ENCODE measurements at regions not wholly inside any gene's neighbourhood (a gene's known extent, or its start where the extent isn't known, plus 50 kb on each side); places are given as distances from the start of the nearest gene placed in this dataset.
"Not testable (repeated sequence)": the region's sequence is repeated elsewhere in the genome, so short reads cannot be mapped to it uniquely, and the experiment has no call there.

GRCh38 chr22:26767351-26768155 lies 110.2 kb downstream of the MIAT start:
- H3K4me3 ChIP-seq (replicated peaks; ENCODE audit: low read depth, low read length): no peak overlapping the region
- no peak for DNase-seq (ENCODE audit: extremely low read depth, insufficient read length)
- no peaks in the 10 kb centered on the region for H3K36me3 ChIP-seq (ENCODE audit: control insufficient read depth, insufficient read depth, low read length)
- no peaks in the 10 kb centered on the region for H3K27me3 ChIP-seq (replicated peaks; ENCODE audit: control insufficient read depth, insufficient read depth, low read length)
- TF ChIP-seq CTCF (IDR thresholded peaks at IDR 0.05; ENCODE audit: insufficient read depth, low read length, poor library complexity, severe bottlenecking): no peak

- Histone ChIP-seq H3K4me3 (replicated peaks; ENCODE audit: low read depth, low read length) (no peak overlapping the region), H3K27me3 (replicated peaks; ENCODE audit: control insufficient read depth, insufficient read depth, low read length) (no peaks in the 10 kb centered on the region), H3K36me3 (ENCODE audit: control insufficient read depth, insufficient read depth, low read length) (no peaks in the 10 kb centered on the region)
- TF ChIP-seq CTCF (IDR thresholded peaks at IDR 0.05; ENCODE audit: insufficient read depth, low read length, poor library complexity, severe bottlenecking): no peak
- no peak for DNase-seq (ENCODE audit: extremely low read depth, insufficient read length)
Observed at GRCh38 chr22:26768156-26768515, 110.7 kb downstream of the MIAT start.

GRCh38 chr22:26768952-26769351 lies 111.6 kb downstream of the MIAT start:
- Histone ChIP-seq H3K36me3 (ENCODE audit: control insufficient read depth, insufficient read depth, low read length) (no peaks in the 10 kb centered on the region), H3K27me3 (replicated peaks; ENCODE audit: control insufficient read depth, insufficient read depth, low read length) (no peaks in the 10 kb centered on the region), H3K4me3 (replicated peaks; ENCODE audit: low read depth, low read length) (no peak overlapping the region)
- TF ChIP-seq CTCF (IDR thresholded peaks at IDR 0.05; ENCODE audit: insufficient read depth, low read length, poor library complexity, severe bottlenecking): no peak
- no peak for DNase-seq (ENCODE audit: extremely low read depth, insufficient read length)

- H3K36me3 ChIP-seq (ENCODE audit: control insufficient read depth, insufficient read depth, low read length): no peaks in the 10 kb centered on the region
- DNase-seq (ENCODE audit: extremely low read depth, insufficient read length): no peak
- no peaks in the 10 kb centered on the region for H3K27me3 ChIP-seq (replicated peaks; ENCODE audit: control insufficient read depth, insufficient read depth, low read length)
- TF ChIP-seq CTCF (IDR thresholded peaks at IDR 0.05; ENCODE audit: insufficient read depth, low read length, poor library complexity, severe bottlenecking): no peak
- H3K4me3 ChIP-seq (replicated peaks; ENCODE audit: low read depth, low read length): no peak overlapping the region
Observed at GRCh38 chr22:26769663-26770062, 112.3 kb downstream of the MIAT start.

GRCh38 chr22:26770624-26771023 lies 113.2 kb downstream of the MIAT start:
- no peaks in the 10 kb centered on the region for H3K36me3 ChIP-seq (ENCODE audit: control insufficient read depth, insufficient read depth, low read length)
- DNase-seq (ENCODE audit: extremely low read depth, insufficient read length): no peak
- TF ChIP-seq CTCF (IDR thresholded peaks at IDR 0.05; ENCODE audit: insufficient read depth, low read length, poor library complexity, severe bottlenecking): no peak
- H3K27me3 ChIP-seq (replicated peaks; ENCODE audit: control insufficient read depth, insufficient read depth, low read length): no peaks in the 10 kb centered on the region
- no peak overlapping the region for H3K4me3 ChIP-seq (replicated peaks; ENCODE audit: low read depth, low read length)

- H3K27me3 ChIP-seq (replicated peaks; ENCODE audit: control insufficient read depth, insufficient read depth, low read length); DNase-seq (ENCODE audit: extremely low read depth, insufficient read length); H3K36me3 ChIP-seq (ENCODE audit: control insufficient read depth, insufficient read depth, low read length); H3K4me3 ChIP-seq (replicated peaks; ENCODE audit: low read depth, low read length): not testable (repeated sequence)
Observed at GRCh38 chr22:26773054-26773453, 115.7 kb downstream of the MIAT start.

Data from GM06990 (cell line).